ENCODE measurements at regions not wholly inside any gene's neighbourhood (a gene's known extent, or its start where the extent isn't known, plus 50 kb on each side); places are given as distances from the start of the nearest gene placed in this dataset.
"Not testable (repeated sequence)": the region's sequence is repeated elsewhere in the genome, so short reads cannot be mapped to it uniquely, and the experiment has no call there.

DNA sequence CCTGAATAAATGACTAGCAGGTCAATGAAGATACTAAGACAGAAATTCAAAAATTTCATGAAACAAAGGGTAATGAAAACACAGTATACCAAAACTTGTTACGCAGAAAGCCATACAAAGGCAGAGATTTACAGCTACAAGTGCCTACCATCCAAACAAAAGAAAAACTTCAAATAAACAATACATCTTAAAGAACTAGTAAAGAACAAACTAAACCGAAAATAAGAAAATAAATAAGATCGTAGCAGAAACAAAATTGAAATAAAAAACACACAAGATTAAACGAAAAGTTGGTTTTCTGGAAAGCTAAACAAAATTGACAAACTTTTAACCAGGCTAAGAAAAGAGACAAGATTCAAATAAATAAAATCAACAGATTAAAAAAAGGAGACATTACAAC is 51.5 kb downstream of the VPREB1 start:
- DNase-seq (ENCODE audit: low spot score): not testable (repeated sequence)

DNA sequence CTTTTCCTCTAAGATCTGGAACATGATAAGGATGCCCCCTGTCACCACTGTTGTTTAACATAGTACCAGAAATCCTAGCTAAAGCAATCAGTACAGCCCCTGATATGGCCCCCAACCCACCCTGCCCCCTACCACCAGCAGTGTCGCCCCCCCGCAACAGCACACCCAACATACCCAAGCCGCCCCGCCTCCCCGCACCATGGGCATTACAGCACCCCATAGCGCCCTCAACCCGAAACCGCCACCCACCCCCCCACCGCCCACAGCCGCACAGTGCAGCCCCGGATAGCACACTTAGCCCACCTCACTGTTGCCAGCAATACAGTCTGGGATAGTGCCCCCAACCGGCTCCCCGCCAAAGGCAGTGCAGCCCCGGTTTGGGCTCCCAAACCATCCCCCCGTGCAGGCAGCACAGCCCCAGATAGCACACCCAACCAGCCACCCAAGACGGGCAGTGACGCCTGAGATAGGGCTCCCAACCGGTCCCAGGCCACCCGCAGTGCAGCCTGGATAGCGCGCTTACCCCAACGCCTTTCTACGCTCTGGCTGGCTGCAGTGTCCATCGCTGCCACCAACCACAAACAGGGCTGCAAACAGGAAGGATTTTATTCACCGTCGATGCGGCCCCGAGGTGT is 52.7 kb downstream of the VPREB1 start:
- not testable (repeated sequence) for DNase-seq (ENCODE audit: low spot score)

DNA sequence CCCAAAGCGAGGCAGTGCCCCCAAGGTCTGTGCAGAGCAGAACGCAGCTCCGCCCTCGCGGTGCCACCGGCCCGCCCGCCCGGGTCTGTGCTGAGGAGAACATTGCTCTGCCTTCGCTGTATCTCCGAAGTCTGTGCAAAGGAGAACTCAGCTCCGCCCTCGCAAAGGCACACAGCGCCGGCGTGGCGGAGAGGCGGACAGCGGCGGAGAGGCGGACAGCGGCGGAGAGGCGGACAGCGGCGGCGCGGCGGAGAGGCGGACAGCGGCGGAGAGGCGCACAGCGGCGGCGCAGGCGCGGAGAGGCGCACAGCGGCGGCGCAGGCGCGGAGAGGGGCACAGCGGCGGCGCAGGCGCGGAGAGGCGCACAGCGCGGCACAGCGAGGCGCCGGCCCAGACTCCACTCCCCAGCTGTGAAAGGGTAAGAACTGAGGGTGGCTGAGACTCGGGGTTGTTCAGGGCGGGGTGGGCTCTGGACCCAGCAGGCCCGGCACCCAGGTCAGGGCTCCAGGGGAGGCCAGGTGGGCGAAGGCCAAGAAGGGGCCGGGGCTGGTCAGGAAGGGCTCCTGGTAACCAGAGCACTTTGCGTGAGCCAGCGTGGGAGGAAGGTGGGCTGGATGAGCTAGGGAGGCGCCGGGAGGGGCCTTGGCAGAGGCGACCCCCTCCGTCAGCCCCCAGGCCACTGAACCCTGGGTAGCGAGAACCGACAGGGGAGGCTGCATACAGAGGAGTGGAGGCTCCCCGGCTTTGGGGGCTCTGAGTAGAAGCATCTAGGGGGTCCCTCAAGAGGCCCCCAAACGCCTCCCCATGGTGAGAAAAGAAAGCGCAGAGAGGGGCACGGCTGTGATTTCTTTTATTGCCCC is 53.4 kb downstream of the VPREB1 start:
- DNase-seq (ENCODE audit: low spot score): not testable (repeated sequence)

DNA sequence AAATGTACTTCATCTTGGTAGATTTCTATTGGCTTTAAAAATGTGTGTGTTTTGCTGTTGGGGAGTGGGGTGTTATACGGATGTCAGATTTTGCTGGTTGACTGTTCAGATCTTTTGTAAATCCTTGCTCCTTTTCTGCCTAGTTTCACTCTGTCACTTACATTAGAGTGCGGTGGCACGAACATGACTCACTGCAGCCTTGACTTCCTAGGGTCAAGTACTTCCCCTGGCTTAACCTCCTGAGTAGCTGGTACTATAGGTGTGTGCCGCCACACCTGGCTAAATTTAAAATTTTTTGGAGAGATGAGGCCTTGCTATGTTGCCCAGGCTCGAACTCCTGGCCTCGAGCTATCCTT is 54.0 kb downstream of the VPREB1 start:
- not testable (repeated sequence) for DNase-seq (ENCODE audit: low spot score)

DNA sequence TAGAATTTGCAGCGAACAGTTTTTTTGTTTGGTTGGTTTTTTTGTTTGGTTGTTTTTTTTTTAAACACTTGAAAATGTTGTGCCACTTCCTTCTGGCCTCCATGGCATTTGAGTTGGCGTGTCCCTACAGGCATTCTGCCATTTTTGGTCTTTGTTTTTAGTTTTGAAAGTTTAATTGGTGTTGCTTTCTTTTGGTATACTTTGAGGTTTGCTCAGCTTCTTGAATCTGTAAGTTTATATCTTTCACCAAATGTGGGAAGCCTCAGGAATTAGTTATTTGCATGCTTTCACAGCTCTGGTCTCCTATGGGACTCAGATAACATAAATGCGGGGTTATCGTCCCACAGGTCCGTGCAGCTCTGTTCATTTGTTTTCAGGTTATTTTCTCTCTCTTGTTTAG is 55.9 kb downstream of the VPREB1 start:
- DNase-seq (ENCODE audit: low spot score): not testable (repeated sequence)

DNA sequence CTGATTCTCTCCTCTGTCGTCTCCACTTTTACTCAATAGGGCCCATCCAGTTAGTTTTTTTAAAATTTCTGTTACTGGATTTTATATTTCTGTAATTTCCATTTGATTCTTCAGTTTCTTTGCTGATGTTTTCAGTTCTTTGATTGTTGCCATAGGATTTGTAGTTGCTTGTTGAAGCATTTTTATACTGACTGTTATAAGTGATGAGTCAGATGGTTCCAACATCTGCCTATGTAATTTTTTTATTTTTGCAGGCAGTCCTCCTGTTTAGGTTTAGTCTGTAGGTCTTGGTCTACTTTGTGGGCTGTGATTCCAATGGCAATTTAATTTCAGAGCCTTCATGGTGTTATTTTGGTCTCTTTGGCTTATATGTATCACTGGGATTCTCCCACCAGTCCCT is 56.4 kb downstream of the VPREB1 start:
- not testable (repeated sequence) for DNase-seq (ENCODE audit: low spot score)

DNA sequence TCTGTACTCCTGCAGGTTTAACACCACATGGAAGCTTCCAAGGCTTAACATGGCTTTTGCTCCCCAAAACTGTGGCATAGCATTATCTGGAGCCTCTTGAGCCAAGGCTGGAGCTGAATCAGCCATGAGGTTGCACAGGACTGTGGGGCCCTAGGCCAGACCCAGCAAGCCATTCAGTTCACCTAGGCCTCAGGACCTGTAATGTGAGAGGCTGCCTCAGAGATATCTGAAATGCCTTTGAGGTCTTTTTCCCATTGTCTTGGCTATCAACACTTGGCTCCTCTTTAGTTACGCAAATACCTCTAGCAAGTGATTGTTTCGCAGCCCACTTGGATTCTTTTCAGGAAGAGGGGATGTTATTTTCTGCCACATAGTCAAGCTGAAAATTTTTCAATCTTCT is 72.0 kb downstream of the VPREB1 start:
- no peak for DNase-seq (ENCODE audit: low spot score)

DNA sequence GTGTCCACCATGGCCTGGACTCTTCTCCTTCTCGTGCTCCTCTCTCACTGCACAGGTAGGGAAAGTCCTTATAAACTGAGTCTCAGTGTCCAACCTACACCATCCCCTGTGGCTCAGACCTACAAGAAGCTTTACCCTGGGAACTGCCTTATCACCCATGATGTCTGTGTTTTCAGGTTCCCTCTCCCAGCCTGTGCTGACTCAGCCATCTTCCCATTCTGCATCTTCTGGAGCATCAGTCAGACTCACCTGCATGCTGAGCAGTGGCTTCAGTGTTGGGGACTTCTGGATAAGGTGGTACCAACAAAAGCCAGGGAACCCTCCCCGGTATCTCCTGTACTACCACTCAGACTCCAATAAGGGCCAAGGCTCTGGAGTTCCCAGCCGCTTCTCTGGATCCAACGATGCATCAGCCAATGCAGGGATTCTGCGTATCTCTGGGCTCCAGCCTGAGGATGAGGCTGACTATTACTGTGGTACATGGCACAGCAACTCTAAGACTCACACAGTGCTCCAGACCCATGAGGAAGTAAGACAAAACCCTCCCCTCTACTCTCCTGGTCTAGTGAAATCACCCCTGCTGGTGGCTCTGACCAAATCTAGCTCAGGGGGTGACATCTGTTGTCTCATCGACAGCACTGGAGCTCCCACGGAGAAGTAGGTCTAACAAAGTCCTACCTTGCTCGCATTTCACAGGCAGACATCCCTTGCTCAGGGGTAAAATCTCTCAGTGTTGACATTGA is 74.3 kb downstream of the VPREB1 start:
- DNase-seq (ENCODE audit: low spot score): no peak

DNA sequence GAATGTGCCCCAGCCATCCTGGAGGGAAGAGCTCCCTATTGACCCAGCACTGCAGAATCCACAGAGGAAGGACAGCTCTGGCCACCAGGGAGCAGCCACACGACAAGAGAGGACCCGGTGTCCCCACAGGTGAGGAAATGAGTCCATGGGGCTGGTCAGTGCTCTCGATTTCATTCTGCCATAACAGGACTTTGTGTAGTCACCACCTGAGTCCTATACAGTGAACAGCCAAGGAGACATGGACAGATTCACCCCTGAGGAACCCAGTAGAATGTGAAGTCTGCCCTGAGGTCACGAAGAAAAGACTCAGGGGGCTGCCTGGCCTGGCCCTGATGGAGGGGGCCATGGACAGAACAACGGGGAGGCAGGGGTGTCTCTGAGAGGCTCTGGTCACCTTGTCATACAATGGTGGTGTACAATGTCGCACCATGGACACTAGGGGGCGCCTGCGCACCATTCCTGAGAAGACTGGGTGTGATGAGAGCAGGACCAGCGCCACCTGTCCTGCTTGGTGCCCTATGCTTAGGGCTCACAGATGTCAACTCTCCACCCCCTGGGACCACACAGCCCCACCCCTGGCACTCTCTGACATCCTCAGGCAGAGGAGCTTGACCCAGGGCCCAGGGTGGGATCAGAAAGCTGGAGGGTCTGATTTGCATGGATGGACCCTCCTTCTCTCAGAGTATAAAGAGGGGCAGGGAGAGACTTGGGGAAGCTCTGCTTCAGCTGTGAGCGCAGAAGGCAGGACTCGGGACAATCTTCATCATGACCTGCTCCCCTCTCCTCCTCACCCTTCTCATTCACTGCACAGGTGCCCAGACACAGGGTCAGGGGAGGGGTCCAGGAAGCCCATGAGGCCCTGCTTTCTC is 77.4 kb downstream of the VPREB1 start:
- DNase-seq (ENCODE audit: low spot score): peak; percentile 79

DNA sequence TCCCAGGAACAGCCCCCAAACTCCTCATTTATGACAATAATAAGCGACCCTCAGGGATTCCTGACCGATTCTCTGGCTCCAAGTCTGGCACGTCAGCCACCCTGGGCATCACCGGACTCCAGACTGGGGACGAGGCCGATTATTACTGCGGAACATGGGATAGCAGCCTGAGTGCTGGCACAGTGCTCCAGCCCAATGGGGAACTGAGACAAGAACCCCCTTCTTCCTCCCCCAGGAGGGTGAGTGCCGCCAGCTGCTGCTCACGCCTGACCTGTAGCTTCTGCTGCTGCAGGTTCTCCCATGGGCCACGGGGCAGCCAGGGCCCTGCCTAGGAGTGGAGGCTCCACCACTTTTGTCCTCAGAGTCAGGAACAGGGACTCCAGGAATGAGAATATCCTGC is 78.2 kb downstream of the VPREB1 start:
- no peak for DNase-seq (ENCODE audit: low spot score)

DNA sequence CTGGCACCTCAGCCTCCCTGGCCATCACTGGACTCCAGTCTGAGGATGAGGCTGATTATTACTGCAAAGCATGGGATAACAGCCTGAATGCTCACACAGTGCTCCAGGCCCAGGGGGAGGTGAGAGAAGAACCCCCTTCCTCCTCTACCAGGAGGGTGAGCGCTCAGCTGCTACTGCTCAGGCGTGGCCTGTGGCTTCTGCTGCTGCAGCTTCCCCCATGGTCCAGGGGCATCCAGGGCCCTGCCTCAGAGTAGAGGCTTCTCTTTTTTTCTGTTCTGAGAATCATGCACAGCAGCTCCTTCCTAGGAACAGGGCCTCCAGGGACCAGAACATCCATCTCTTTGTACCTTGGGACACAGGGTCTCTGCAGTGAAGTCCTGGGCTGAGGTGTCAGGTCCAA is 83.1 kb downstream of the VPREB1 start:
- DNase-seq (ENCODE audit: low spot score): no peak

DNA sequence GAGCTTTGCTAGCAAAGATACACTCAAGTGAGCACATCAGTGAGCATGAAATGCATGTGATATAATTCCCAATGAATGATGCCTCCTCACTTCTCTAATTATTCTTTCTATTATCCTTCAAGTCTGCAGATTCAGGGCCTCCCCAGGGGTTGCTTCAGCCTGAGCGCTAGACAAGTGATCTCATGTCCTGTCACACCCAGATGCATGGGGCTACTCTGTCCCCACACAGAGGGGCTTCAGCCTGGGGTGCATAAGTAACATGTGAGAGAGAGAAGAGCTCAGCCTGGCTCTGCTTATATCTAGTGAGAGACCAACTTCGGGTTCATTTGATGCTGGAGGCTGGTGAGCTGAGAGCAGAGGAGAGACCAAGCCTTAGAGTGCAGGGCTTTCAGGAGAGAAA is 85.2 kb downstream of the VPREB1 start:
- no peak for DNase-seq (ENCODE audit: low spot score)

DNA sequence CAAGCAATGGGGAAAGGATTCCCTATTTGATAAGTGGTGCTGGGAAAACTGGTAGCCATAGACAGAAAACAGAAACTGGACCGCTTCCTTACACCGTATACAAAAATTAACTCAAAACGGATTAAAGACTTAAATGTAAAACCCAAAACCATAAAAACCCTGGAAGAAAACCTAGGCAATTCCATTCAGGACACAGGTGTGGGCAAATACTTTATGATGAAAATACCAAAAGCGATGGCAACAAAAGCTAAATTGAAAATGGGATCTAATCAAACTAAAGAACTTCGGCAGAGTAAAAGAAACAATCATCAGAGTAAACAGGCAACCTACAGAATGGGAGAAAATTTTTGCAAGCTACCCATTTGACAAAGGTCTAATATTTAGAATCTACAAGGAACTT is 91.1 kb downstream of the VPREB1 start:
- not testable (repeated sequence) for DNase-seq (ENCODE audit: low spot score)

DNA sequence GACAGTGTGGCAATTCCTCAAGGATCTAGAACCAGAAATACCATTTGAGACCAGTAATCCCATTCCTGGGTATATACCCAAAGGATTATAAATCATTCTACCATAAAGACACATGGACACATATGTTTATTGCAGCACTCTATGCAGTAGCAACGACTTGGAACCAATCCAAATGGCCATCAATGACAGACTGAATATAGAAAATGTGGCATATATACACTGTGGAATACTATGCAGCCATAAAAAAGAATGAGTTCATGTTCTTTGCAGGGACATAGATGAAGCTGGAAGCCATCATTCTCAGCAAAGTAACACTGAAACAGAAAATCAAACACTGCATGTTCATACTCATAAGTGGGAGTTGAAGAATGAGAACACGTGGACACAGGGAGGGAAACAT is 91.7 kb downstream of the VPREB1 start:
- not testable (repeated sequence) for DNase-seq (ENCODE audit: low spot score)

DNA sequence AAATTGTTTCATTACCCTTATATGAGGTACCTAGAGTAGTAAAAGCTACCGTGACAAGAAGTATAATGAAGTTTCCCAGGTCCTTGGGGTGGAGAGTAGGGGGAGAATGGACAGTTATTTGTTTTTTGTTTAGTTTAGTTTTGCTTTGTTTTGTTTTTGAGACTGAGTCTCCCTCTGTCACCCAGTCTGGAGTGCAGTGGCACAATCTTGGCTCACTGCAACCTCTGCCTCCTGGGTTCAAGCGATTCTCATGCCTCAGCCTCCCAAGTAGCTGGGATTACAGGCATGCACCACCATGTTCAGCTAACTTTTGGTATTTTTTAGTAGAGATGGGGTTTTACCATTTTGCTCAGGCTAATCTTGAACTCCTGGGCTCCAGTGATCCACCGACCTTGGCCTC is 94.2 kb downstream of the VPREB1 start:
- not testable (repeated sequence) for DNase-seq (ENCODE audit: low spot score)

DNA sequence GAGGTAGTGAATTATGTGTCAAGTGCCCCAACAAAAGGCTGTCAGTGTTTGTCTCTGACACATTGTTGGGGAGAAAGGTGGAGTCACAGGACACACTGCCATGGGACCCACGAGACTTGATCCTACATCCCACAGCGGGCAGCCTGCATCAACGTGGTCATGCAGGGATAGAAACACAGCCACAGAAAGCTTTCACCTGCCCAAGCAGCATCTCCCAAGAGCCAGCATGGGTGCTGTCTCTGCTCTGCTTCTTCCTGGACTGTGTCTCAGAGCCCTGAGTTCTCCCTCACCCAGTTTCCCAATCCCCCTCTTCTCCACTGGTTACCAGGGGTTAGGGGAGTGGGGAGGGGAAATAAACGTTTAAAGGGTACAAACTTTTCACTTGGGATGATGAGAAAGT is 97.2 kb downstream of the VPREB1 start:
- no peak for DNase-seq (ENCODE audit: low spot score)

DNA sequence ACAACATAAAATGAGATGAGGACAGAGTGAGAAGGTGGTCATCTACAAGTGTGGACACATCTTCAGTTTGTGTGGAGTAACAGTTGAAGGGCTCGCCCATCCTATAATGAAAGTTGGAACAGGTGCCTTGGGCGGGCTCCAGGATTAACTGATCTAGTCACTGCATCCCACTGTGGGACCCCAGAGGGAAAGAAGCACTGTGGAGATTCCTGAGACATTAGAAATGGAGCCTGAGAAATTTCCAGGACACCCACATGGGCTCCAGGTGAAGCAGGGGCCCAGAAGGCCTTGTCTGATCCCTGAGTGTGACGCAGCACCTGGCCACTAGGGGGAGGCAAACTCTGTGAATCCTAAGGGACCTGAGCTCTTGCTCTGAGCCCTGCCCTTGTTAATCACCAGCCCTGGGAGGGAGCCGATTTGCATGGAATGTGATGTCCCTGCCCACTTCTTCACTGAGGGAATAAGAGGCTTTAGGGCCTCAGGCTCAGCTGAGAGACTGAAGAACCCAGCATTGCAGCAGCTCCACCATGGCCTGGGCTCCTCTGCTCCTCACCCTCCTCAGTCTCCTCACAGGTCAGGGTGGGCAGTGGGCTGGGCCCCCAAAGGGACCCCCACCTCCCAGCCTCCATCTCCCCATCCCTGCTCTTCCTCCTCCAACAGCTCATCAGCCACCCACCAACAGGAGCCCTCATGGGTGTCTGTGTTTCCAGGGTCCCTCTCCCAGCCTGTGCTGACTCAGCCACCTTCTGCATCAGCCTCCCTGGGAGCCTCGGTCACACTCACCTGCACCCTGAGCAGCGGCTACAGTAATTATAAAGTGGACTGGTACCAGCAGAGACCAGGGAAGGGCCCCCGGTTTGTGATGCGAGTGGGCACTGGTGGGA is 98.4 kb downstream of the VPREB1 start:
- DNase-seq (ENCODE audit: low spot score): peak; percentile 49

DNA sequence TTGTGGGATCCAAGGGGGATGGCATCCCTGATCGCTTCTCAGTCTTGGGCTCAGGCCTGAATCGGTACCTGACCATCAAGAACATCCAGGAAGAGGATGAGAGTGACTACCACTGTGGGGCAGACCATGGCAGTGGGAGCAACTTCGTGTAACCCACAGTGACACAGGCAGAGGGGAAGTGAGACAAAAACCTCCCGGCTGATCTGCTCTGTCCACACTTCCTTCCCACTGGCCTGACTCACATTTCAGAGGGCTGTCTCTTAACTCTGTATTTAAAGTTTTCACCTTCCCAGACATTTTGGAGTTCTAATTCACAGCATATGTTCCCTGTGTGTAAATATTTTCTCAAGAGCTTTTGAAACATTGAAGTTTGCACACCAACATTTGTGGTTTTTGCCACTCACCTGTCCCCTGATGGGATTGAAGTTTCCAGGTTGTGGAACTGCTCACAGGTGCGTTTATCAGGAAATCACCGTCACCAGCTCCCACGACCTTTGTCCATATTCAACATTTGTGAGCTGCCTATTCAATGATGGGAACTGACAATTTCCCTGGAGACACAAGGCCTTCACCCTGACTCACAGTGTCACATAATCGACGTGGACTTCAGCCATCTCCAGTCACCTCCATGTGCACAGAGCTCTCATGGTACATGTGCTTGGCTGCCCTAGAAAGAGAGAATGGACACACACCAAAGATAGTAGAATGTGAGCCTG is 99.2 kb downstream of the VPREB1 start:
- DNase-seq (ENCODE audit: low spot score): no peak

DNA sequence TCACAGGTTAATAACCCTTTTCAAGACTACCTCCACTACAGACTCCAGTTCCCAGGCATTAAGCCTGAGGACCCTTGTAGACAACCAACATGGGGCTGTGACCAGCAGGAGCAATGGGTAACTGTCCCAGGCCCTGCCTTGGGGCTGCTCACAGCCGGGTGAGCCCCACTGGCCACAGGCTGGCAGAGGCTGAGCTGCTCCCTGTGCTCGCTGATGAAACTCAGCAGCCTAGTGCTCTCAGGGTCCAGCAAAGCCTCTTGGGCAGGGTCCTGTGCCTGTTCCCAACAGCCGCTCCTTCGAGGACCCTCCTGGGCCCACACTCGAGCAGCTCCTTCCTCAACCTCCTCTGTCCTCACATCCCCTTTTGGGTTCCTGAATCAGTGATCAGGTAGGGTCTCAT is 99.8 kb downstream of the VPREB1 start:
- DNase-seq (ENCODE audit: low spot score): no peak

DNA sequence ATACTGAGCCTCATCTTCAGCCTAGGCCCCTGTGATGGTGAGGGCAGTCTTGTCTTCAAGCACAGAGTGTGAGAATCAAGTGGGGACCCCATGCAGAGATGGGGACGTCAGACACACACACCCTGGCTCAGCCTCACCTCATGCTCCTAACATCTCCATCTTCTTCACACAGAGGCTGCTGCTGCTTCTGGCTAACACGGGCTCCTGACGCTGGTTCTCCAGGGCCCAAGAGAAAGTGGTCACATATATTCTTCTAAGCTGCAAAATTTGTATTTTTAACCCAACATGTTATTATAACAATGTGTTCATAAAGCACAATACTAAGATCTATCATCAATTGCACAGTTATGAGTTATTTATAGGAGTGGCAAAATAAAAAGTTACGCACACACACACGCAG is 101.2 kb downstream of the VPREB1 start:
- no peak for DNase-seq (ENCODE audit: low spot score)
